NCI-H1048 (cell line): ENCODE measurements at regions not wholly inside any gene's neighbourhood (a gene's known extent, or its start where the extent isn't known, plus 50 kb on each side); places are given as distances from the start of the nearest gene placed in this dataset.

Experiments
- DNase-seq: peaks from one replicate; lab custom pipeline; 2025; lab: John Stamatoyannopoulos, UW

GRCh38 chr4:180054291-180054690 lies 2188.9 kb upstream of the TENM3 start:
- DNase-seq: no peak

- no peak for DNase-seq
These were observed 2185.9 kb upstream of the TENM3 start for GRCh38 chr4:180057299-180057721.

- no peak for DNase-seq
These were observed 2185.1 kb upstream of the TENM3 start for GRCh38 chr4:180057891-180058671.

GRCh38 chr4:180058691-180059215 lies 2184.4 kb upstream of the TENM3 start:
- no peak for DNase-seq

- DNase-seq: no peak
These were observed 2183.9 kb upstream of the TENM3 start for GRCh38 chr4:180059216-180059881.

GRCh38 chr4:180060159-180060889 lies 2182.9 kb upstream of the TENM3 start:
- DNase-seq: no peak

GRCh38 chr4:180081072-180081471 lies 2162.1 kb upstream of the TENM3 start:
- DNase-seq: no peak

GRCh38 chr4:180084561-180084960 lies 2158.6 kb upstream of the TENM3 start:
- no peak for DNase-seq

GRCh38 chr4:180086480-180087190 lies 2156.6 kb upstream of the TENM3 start:
- DNase-seq: no peak

GRCh38 chr4:180098586-180098985 lies 2144.6 kb upstream of the TENM3 start:
- no peak for DNase-seq

GRCh38 chr4:180099957-180100356 lies 2143.2 kb upstream of the TENM3 start:
- no peak for DNase-seq

- DNase-seq: no peak
These were observed 2142.5 kb upstream of the TENM3 start for GRCh38 chr4:180100433-180101344.

- no peak for DNase-seq
These were observed 2141.7 kb upstream of the TENM3 start for GRCh38 chr4:180101348-180102083.

- DNase-seq: no peak
These were observed 2139.4 kb upstream of the TENM3 start for GRCh38 chr4:180103794-180104193.

- no peak for DNase-seq
These were observed 2137.8 kb upstream of the TENM3 start for GRCh38 chr4:180105362-180105761.

- no peak for DNase-seq
These were observed 2137.1 kb upstream of the TENM3 start for GRCh38 chr4:180106122-180106521.

- DNase-seq: no peak
These were observed 2136.2 kb upstream of the TENM3 start for GRCh38 chr4:180106997-180107396.

- no peak for DNase-seq
These were observed 2126.4 kb upstream of the TENM3 start for GRCh38 chr4:180116840-180117239.

- no peak for DNase-seq
These were observed 2123.1 kb upstream of the TENM3 start for GRCh38 chr4:180120068-180120467.
